ENCODE measurements at regions not wholly inside any gene's neighbourhood (a gene's known extent, or its start where the extent isn't known, plus 50 kb on each side); places are given as distances from the start of the nearest gene placed in this dataset.

DNA sequence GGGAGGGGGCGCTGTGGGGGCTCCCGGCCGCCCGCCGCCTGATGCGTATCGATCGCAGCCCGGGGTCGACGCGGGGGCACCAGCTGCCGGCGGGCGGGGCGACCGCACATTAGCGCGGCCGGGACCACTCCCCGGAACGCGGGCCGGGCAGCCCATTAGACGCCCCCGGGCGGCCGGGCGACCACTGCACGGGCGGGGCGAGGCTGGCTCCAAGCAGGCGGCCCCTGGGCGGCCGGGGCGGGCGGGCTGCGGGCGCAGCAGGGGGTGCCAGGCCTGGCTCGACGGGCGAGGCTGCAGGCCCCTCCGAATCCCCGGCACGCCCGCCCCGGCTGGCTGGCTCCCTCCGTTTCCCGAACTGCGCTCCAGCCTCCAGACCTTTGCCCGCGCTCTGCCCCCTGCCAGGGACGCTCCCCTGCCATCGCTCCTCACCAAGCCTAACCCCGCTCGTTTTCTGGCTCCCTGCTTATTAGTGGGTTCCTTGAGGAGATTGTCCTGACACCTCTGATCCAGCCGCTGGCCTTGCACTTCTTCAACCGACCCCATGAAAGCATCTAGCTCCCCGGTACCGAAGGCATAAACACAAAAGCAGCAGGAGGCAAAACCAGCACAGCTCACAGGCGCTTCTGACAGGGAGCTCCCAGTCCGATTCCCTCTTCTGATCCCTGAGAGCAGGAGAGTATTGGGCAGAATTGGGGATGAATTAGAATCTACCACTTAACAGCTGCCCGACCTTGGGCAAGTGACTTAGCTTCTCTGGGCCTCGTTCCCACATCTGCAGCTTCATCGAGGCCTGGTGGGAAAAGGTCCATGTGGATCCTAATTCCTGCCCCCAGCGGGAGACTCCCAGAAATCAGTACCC is 92.6 kb upstream of the CASZ1 start:
- Histone ChIP-seq H3K36me3 (ENCODE audit: insufficient read depth, low read length) (no peaks in the 10 kb centered on the region), H3K4me1 (ENCODE audit: insufficient read depth, low read length) (no peaks in the 10 kb centered on the region), H3K27me3 (ENCODE audit: control insufficient read depth in 1 of 2, insufficient read depth in 2 of 2, low read length in 2 of 2) (peaks cover 37 to 48% of the 10 kb centered on the region in 2 experiments), H3K27ac (ENCODE audit: low read depth in 1 of 2, low read length in 2 of 2) (no peak overlapping the region), H3K9me3 (ENCODE audit: control insufficient read depth in 1 of 2, insufficient read depth in 1 of 2, low read length in 2 of 2) (peaks cover 0 to 3% of the 10 kb centered on the region in 2 experiments), H3K4me3 (ENCODE audit: low read length) (no peak overlapping the region)
- no peak overlapping the region for H3K27ac Mint-ChIP-seq
- ChIA-PET POLR2A (interaction anchor here (0.5 kb wide), 1 partner anchor 17 kb away, joined by 3 read pairs; no protein-coding TSS in a partner anchor), CTCF (no interaction called here)
- H3K4me1 Mint-ChIP-seq (ENCODE audit: low read depth), result peaks cover 10% of the 10 kb centered on the region
- H3K9me3 Mint-ChIP-seq, result no peaks in the 10 kb centered on the region
- H3K36me3 Mint-ChIP-seq (ENCODE audit: low read depth), result no peaks in the 10 kb centered on the region
- no peak for ATAC-seq (ENCODE audit: poor library complexity)
- no peak overlapping the region for H3K4me3 Mint-ChIP-seq
- intact Hi-C loops (cut with DNase I, micrococcal nuclease), result no loop called here
- no peak for DNase-seq
- peaks cover 61% of the 10 kb centered on the region for H3K27me3 Mint-ChIP-seq
- TF ChIP-seq, protein P1, sequence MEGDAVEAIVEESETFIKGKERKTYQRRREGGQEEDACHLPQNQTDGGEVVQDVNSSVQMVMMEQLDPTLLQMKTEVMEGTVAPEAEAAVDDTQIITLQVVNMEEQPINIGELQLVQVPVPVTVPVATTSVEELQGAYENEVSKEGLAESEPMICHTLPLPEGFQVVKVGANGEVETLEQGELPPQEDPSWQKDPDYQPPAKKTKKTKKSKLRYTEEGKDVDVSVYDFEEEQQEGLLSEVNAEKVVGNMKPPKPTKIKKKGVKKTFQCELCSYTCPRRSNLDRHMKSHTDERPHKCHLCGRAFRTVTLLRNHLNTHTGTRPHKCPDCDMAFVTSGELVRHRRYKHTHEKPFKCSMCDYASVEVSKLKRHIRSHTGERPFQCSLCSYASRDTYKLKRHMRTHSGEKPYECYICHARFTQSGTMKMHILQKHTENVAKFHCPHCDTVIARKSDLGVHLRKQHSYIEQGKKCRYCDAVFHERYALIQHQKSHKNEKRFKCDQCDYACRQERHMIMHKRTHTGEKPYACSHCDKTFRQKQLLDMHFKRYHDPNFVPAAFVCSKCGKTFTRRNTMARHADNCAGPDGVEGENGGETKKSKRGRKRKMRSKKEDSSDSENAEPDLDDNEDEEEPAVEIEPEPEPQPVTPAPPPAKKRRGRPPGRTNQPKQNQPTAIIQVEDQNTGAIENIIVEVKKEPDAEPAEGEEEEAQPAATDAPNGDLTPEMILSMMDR (IDR thresholded peaks at IDR 0.05), result no peak

DNA sequence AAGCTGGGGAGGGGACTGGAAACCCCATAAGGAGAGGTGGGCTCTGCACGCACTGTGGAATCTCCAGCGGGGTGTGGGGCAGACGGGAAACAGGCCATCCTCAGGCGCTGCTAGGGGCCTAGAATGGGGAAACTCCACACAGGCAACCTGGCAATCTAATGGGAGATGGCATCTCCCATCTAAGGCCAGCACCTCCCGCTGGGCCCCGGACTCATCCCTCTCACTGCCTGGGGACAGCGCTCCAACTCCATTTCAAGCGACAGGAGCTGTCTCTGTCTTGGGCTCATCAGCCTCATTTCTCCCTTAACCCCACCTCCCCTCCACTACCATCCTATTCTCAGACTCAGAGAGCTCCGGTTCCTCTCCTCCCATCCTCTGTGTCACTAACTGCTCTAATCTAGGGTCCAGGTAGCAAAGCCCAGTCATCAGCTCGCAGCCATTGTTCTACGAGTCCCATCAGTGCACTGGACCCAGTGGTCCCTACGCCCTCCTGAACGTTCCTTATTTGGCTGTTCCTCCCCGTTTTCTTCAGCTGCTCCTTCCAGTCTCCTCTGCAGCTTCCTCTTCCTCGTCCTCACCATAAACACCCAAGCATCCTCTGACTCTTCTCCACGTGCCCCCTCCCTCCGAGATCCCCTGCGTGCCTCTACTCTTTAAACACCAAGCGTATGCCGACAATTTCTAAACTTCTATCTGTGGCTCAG is 93.4 kb upstream of the CASZ1 start:
- Mint-ChIP-seq H3K27me3 (peaks cover 61% of the 10 kb centered on the region), H3K36me3 (ENCODE audit: low read depth) (no peaks in the 10 kb centered on the region), H3K27ac (no peak overlapping the region), H3K4me1 (ENCODE audit: low read depth) (peaks cover 10% of the 10 kb centered on the region), H3K4me3 (no peak overlapping the region), H3K9me3 (no peaks in the 10 kb centered on the region)
- ChIA-PET CTCF (no interaction called here), POLR2A (no interaction called here)
- intact Hi-C loops (cut with DNase I, micrococcal nuclease), result no loop called here
- Histone ChIP-seq H3K4me1 (ENCODE audit: insufficient read depth, low read length) (no peaks in the 10 kb centered on the region), H3K4me3 (ENCODE audit: low read length) (no peak overlapping the region), H3K36me3 (ENCODE audit: insufficient read depth, low read length) (no peaks in the 10 kb centered on the region), H3K27me3 (ENCODE audit: control insufficient read depth in 1 of 2, insufficient read depth in 2 of 2, low read length in 2 of 2) (peaks cover 34 to 48% of the 10 kb centered on the region in 2 experiments), H3K27ac (ENCODE audit: low read depth in 1 of 2, low read length in 2 of 2) (no peak overlapping the region), H3K9me3 (ENCODE audit: control insufficient read depth in 1 of 2, insufficient read depth in 1 of 2, low read length in 2 of 2) (peaks cover 0 to 3% of the 10 kb centered on the region in 2 experiments)
- ATAC-seq (ENCODE audit: poor library complexity), result no peak
- TF ChIP-seq, protein P1 (IDR thresholded peaks at IDR 0.05), result no peak
- DNase-seq, result no peak

DNA sequence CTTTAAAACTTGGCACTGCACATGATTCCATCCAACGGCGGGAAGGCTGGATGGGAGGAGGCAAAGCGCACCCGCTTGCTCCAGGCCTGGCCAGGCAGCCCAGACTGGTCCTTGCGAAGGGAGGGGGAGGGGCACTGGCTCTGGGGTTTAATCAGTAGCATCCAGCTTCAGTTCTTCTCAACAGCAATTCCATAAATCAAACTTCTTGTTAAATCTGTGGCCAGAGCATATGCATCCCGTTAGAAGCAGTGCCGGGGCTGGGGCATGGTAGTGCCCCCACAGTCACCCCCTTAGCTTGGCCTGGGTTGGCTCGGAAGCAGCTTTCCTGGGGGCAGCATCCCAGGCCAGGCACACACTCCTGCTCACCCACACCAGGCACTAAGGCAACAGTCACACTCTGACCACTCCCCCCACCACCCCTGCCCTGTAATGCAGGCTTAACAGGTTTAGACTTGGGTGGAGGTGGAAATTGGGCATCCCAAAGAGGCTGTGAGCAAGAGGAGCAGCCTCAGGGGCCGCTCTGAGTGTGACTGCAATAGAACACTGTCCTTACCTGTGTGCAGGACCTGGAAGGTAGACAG is 94.1 kb upstream of the CASZ1 start:
- no peaks in the 10 kb centered on the region for H3K36me3 Mint-ChIP-seq (ENCODE audit: low read depth)
- no peak overlapping the region for H3K4me3 ChIP-seq (ENCODE audit: low read length)
- no peak for ATAC-seq (ENCODE audit: poor library complexity)
- ChIA-PET POLR2A (no interaction called here), CTCF (no interaction called here)
- H3K27ac Mint-ChIP-seq, result no peak overlapping the region
- intact Hi-C loops (cut with DNase I, micrococcal nuclease), result no loop called here
- H3K4me3 Mint-ChIP-seq, result no peak overlapping the region
- TF ChIP-seq, protein P1 (IDR thresholded peaks at IDR 0.05), result no peak
- peaks cover 28 to 42% of the 10 kb centered on the region in 2 experiments for H3K27me3 ChIP-seq (ENCODE audit: control insufficient read depth in 1 of 2, insufficient read depth in 2 of 2, low read length in 2 of 2)
- no peaks in the 10 kb centered on the region for H3K9me3 Mint-ChIP-seq
- no peaks in the 10 kb centered on the region for H3K36me3 ChIP-seq (ENCODE audit: insufficient read depth, low read length)
- no peaks in the 10 kb centered on the region for H3K4me1 ChIP-seq (ENCODE audit: insufficient read depth, low read length)
- no peak for DNase-seq
- H3K27me3 Mint-ChIP-seq, result peaks cover 55% of the 10 kb centered on the region
- peaks cover 0 to 3% of the 10 kb centered on the region in 2 experiments for H3K9me3 ChIP-seq (ENCODE audit: control insufficient read depth in 1 of 2, insufficient read depth in 1 of 2, low read length in 2 of 2)
- no peak overlapping the region for H3K27ac ChIP-seq (ENCODE audit: low read depth in 1 of 2, low read length in 2 of 2)
- peaks cover 10% of the 10 kb centered on the region for H3K4me1 Mint-ChIP-seq (ENCODE audit: low read depth)

All from CD4-positive, alpha-beta T cell (primary cell).